SK-N-SH (cell line): ENCODE measurements at regions not wholly inside any gene's neighbourhood (a gene's known extent, or its start where the extent isn't known, plus 50 kb on each side); places are given as distances from the start of the nearest gene placed in this dataset.
A peak's percentile ranks its signal among the peaks of the same experiment; 100 is the strongest.

ENCODE experiments used
- CTCF ChIA-PET: fragments of 300-600, 350-600 bp; formaldehyde crosslinking; extraction: SDS; loops from one replicate; lab custom pipeline; 2021; lab: Yijun Ruan, JAX
- POLR2A ChIA-PET: fragments of 350-600 bp; sonication (Branson Sonifier 250); formaldehyde crosslinking; extraction: SDS; loops from one replicate; lab custom pipeline; 2020; ENCODE audit warnings: antibody characterized with exemption, inconsistent platforms; lab: Yijun Ruan, JAX
- DNase-seq: peaks from one replicate; pipeline ENCODE4 v3.0.0; 2012
- H2AFZ ChIP-seq: fragments of 200-600 bp; sonication (generic); 2 replicates; pipeline ENCODE4 v1.8.1; 2016; ENCODE audit warnings: antibody characterized with exemption, mild to moderate bottlenecking, low read depth
- H3F3A ChIP-seq: fragments of 200-600 bp; sonication (generic); replicated peaks from 2 replicates; pipeline ENCODE3; 2016; ENCODE audit warnings: antibody characterized with exemption, mild to moderate bottlenecking; ENCODE audit not compliant: insufficient read depth
- H3K27ac ChIP-seq, 2 experiments: fragments of 200-500 bp in 1 of 2; fragments of 200-600 bp in 1 of 2; sonication (Bioruptor generic) in 1 of 2; sonication (generic), shearing (Covaris generic) in 1 of 2; 2 replicates each; pipeline versions ENCODE4 v1.5.1 to v1.6.1; 2014 to 2016; ENCODE audit warnings: low read depth in 2 of 2, inconsistent platforms in 1 of 2, low read length in 1 of 2, mild to moderate bottlenecking in 1 of 2, mixed read lengths in 1 of 2
- H3K27me3 ChIP-seq: fragments of 200-600 bp; sonication (generic), shearing (Covaris generic); 2 replicates; pipeline ENCODE4 v1.6.1; 2016; ENCODE audit warnings: mixed run types; ENCODE audit not compliant: insufficient read depth
- H3K36me3 ChIP-seq, 2 experiments: fragments of 200-500 bp in 1 of 2; fragments of 200-600 bp in 1 of 2; sonication (Bioruptor generic) in 1 of 2; sonication (generic) in 1 of 2; replicated peaks in 1 of 2; 2 replicates each; pipeline versions ENCODE3 to v1.5.1; 2014 to 2016; ENCODE audit warnings: low read length in 1 of 2, mild to moderate bottlenecking in 1 of 2; ENCODE audit not compliant: insufficient read depth in 2 of 2, control insufficient read depth in 1 of 2
- H3K4me1 ChIP-seq, 2 experiments: fragments of 200-500 bp in 1 of 2; fragments of 200-600 bp in 1 of 2; sonication (Bioruptor generic) in 1 of 2; sonication (generic), shearing (Covaris generic) in 1 of 2; 2 replicates each; pipeline versions ENCODE4 v1.5.1 to v1.6.1; 2014 to 2016; ENCODE audit warnings: low read depth in 1 of 2, low read length in 1 of 2, mixed run types in 1 of 2; ENCODE audit not compliant: insufficient read depth in 2 of 2, control insufficient read depth in 1 of 2
- H3K4me2 ChIP-seq: fragments of 200-600 bp; sonication (generic), shearing (Covaris generic); 2 replicates; pipeline ENCODE4 v1.6.1; 2017; ENCODE audit warnings: mixed run types
- H3K4me3 ChIP-seq, 2 experiments: fragments of 200-500 bp in 1 of 2; fragments of 200-600 bp in 1 of 2; sonication (Bioruptor generic) in 1 of 2; sonication (generic), shearing (Covaris generic) in 1 of 2; 2 replicates each; pipeline versions ENCODE4 v1.5.1 to v1.8.1; 2014 to 2016; ENCODE audit warnings: low read depth in 2 of 2, inconsistent platforms in 1 of 2, low read length in 1 of 2, mild to moderate bottlenecking in 1 of 2, mixed read lengths in 1 of 2, moderate library complexity in 1 of 2
- H3K79me2 ChIP-seq: fragments of 200-600 bp; sonication (generic); 2 replicates; pipeline ENCODE4 v1.8.1; 2017; ENCODE audit warnings: mild to moderate bottlenecking; ENCODE audit not compliant: insufficient read depth
- H3K9ac ChIP-seq: fragments of 200-600 bp; sonication (generic); 2 replicates; pipeline ENCODE4 v1.6.1; 2017; ENCODE audit warnings: mixed run types
- H3K9me2 ChIP-seq: fragments of 200-600 bp; sonication (generic); 2 replicates; pipeline ENCODE4 v1.6.1; 2017; ENCODE audit warnings: mixed run types
- H3K9me3 ChIP-seq: fragments of 200-600 bp; sonication (generic); 2 replicates; pipeline ENCODE4 v1.6.1; 2017; ENCODE audit warnings: mixed run types, mild to moderate bottlenecking, moderate library complexity
- H4K20me1 ChIP-seq: fragments of 200-600 bp; sonication (generic); 2 replicates; pipeline ENCODE4 v1.6.1; 2017; ENCODE audit warnings: mild to moderate bottlenecking, mixed run types; ENCODE audit not compliant: insufficient read depth
- CTCF ChIP-seq: fragments of 200-600 bp; sonication (generic); IDR thresholded peaks from 2 replicates; pipeline ENCODE4 v1.6.1; 2017; ENCODE audit warnings: antibody characterized with exemption, mild to moderate bottlenecking, moderate library complexity
- EP300 ChIP-seq, 2 experiments: IDR thresholded peaks; 2 replicates each; pipeline versions ENCODE4 v1.4.0 to v1.6.1; 2012; ENCODE audit warnings: borderline replicate concordance in 1 of 2, low read depth in 1 of 2, low read length in 1 of 2
- JUND ChIP-seq: IDR thresholded peaks from 2 replicates; pipeline ENCODE4 v1.4.0; 2012
- MAX ChIP-seq: IDR thresholded peaks from 2 replicates; pipeline ENCODE4 v1.4.0; 2012; ENCODE audit warnings: low read depth
- NFIC ChIP-seq: IDR thresholded peaks from 2 replicates; pipeline ENCODE4 v1.4.0; 2012; ENCODE audit warnings: borderline replicate concordance
- NRF1 ChIP-seq: IDR thresholded peaks from 2 replicates; pipeline ENCODE4 v1.6.1; 2012; ENCODE audit warnings: low read depth, mild to moderate bottlenecking, low read length
- PBX3 ChIP-seq: IDR thresholded peaks from 2 replicates; pipeline ENCODE4; 2012
- POLR2AphosphoS5 ChIP-seq: IDR thresholded peaks from 2 replicates; pipeline ENCODE4 v1.6.1; 2012; ENCODE audit warnings: low read depth, low read length
- RXRA ChIP-seq: IDR thresholded peaks from 2 replicates; pipeline ENCODE4 v1.4.0; 2012; ENCODE audit warnings: low read depth, mild to moderate bottlenecking, borderline replicate concordance
- TAF1 ChIP-seq: IDR thresholded peaks from 2 replicates; pipeline ENCODE4 v1.6.1; 2012; ENCODE audit warnings: low read depth, mild to moderate bottlenecking, low read length, moderate library complexity, borderline replicate concordance
- TCF12 ChIP-seq: IDR thresholded peaks from 2 replicates; pipeline ENCODE4 v1.4.0; 2012
- TEAD4 ChIP-seq: IDR thresholded peaks from 2 replicates; pipeline ENCODE4 v1.4.0; 2012; ENCODE audit warnings: mild to moderate bottlenecking, borderline replicate concordance; ENCODE audit not compliant: insufficient read depth
- ZBTB33 ChIP-seq: IDR thresholded peaks from 2 replicates; pipeline ENCODE4 v1.4.0; 2012; ENCODE audit warnings: low read depth, borderline replicate concordance
- WGBS: methylation state at CpG from one replicate; pipeline ENCODE4 v1.1.6; 2017; ENCODE audit warnings: low lambda C conversion rate; 5-methylcytosine and 5-hydroxymethylcytosine counted together

GRCh38 chr1:68376441-68376840 lies 73.3 kb downstream of the RPE65 start:
- Histone ChIP-seq H3K27me3 (no peaks in the 10 kb centered on the region), H3K36me3 (no peaks in the 10 kb centered on the region), H3K9me3 (no peaks in the 10 kb centered on the region), H4K20me1 (no peaks in the 10 kb centered on the region), H3K9ac (no peak overlapping the region), H3K4me2 (no peak overlapping the region; the same call in 1 of the 2 replicates), H3K4me1 (peaks cover 0 to 35% of the 10 kb centered on the region in 2 experiments; a peak in 3 of 4 replicates), H3F3A (peaks cover 15% of the 10 kb centered on the region), H3K9me2 (no peaks in the 10 kb centered on the region), H2AFZ (no peak overlapping the region), H3K79me2 (no peaks in the 10 kb centered on the region), H3K4me3 (no peak overlapping the region), H3K27ac (peak overlapping the region in 1 of 2 experiments; percentile 30; a peak in 2 of 4 replicates)
- ChIA-PET POLR2A (no interaction called here), CTCF (interaction anchor here (0.7 to 1.1 kb wide), 2 partner anchors 34 to 186 kb away, joined by 3 read pairs; no protein-coding TSS in a partner anchor)
- DNase-seq = no peak
- TF ChIP-seq CTCF = no peak
- TF ChIP-seq ZBTB33 = no peak
- no peak for TF ChIP-seq EP300 (IDR thresholded peaks at IDR 0.05; ENCODE audit: borderline replicate concordance in 1 of 2, low read depth in 1 of 2, low read length in 1 of 2)
- no peak for TF ChIP-seq NFIC
- TF ChIP-seq POLR2AphosphoS5 = no peak

- Histone ChIP-seq H4K20me1 (no peaks in the 10 kb centered on the region), H3K4me1 (peaks cover 0 to 35% of the 10 kb centered on the region in 2 experiments; a peak in 3 of 4 replicates), H3K9ac (no peak overlapping the region), H3K27ac (peak overlapping the region in 1 of 2 experiments; percentile 30; a peak in 2 of 4 replicates), H3K79me2 (no peaks in the 10 kb centered on the region), H3K36me3 (no peaks in the 10 kb centered on the region), H3K9me3 (no peaks in the 10 kb centered on the region), H3K9me2 (no peaks in the 10 kb centered on the region)
- CTCF ChIA-PET = no interaction called here
- DNase-seq = no peak
- 41% methylated on average over 1 of the region's 1 CpG for WGBS
- TF ChIP-seq TEAD4 (no peak), EP300 (IDR thresholded peaks at IDR 0.05; ENCODE audit: borderline replicate concordance in 1 of 2, low read depth in 1 of 2, low read length in 1 of 2) (peak; percentile 6 to 56; a peak in 1 of 4 replicates), TAF1 (no peak), NRF1 (no peak), TCF12 (peak; percentile 41), JUND (peak; percentile 8; the same call in 1 of the 2 replicates), MAX (no peak), RXRA (peak; percentile 32; the same call in 1 of the 2 replicates), PBX3 (peak; percentile 70)
- TF ChIP-seq, all 33 proteins: peak for 5
- Histone ChIP-seq H3K4me3 (no peak overlapping the region), H3K27me3 (no peaks in the 10 kb centered on the region), H3F3A (peaks cover 15% of the 10 kb centered on the region), H2AFZ (peak overlapping the region; percentile 50; the same call in 1 of the 2 replicates), H3K4me2 (peak overlapping the region; percentile 55)
- POLR2A ChIA-PET = no interaction called here
Observed at GRCh38 chr1:68375919-68376318, 73.8 kb downstream of the RPE65 start.
